Heart right ventricle (tissue), 16 donors: ENCODE measurements at regions not wholly inside any gene's neighbourhood (a gene's known extent, or its start where the extent isn't known, plus 50 kb on each side); places are given as distances from the start of the nearest gene placed in this dataset.

Source experiments
- ATAC-seq, 8 donors: fragments of 200-7000 bp; cut with Tn5 transposase; one replicate each; pipeline ENCODE4 v1.9.1; 2020; ENCODE audit warnings: mild to moderate bottlenecking in 8 of 8, moderate library complexity in 8 of 8, moderate number of reproducible peaks in 1 of 8
- DNase-seq, 2 donors: peaks; one replicate each; pipeline ENCODE4 v3.0.0-alpha.2; 2020
- H3K27ac ChIP-seq, 10 donors: fragments of 200-600 bp; sonication (generic) in 2 of 10; one replicate each; pipeline versions ENCODE4 v1.5.0 to v1.8.0; 2020 to 2022; ENCODE audit warnings: mild to moderate bottlenecking in 3 of 10
- H3K27me3 ChIP-seq, 7 donors: fragments of 200-600 bp; one replicate each; pipeline ENCODE4 v1.8.0; 2021 to 2022; ENCODE audit warnings: mild to moderate bottlenecking in 2 of 7
- H3K36me3 ChIP-seq, 9 donors: fragments of 200-600 bp; sonication (generic) in 1 of 9; one replicate each; pipeline versions ENCODE4 v1.5.0 to v1.8.0; 2020 to 2022; ENCODE audit warnings: mild to moderate bottlenecking in 2 of 9
- H3K4me1 ChIP-seq, 9 donors: fragments of 200-600 bp; sonication (generic) in 1 of 9; one replicate each; pipeline versions ENCODE4 v1.5.0 to v1.8.0; 2020 to 2022; ENCODE audit warnings: mild to moderate bottlenecking in 4 of 9
- H3K4me3 ChIP-seq, 10 donors: fragments of 200-600 bp; sonication (generic) in 2 of 10; one replicate each; pipeline versions ENCODE4 v1.5.0 to v1.8.0; 2020 to 2022; ENCODE audit warnings: mild to moderate bottlenecking in 7 of 10, moderate library complexity in 2 of 10
- H3K9me3 ChIP-seq, 11 donors: fragments of 200-600 bp in 10 of 11; sonication (generic) in 2 of 11; one replicate each; pipeline versions ENCODE4 v1.5.0 to v1.8.0; 2013 to 2022; ENCODE audit warnings: mild to moderate bottlenecking in 2 of 11, control low read depth in 1 of 11, moderate library complexity in 1 of 11
- CTCF ChIP-seq, 9 donors: fragments of 200-600 bp; sonication (generic) in 2 of 9; IDR thresholded peaks; one replicate each; pipeline versions ENCODE4 v1.5.0 to v1.8.0; 2021 to 2022; ENCODE audit warnings: antibody characterized with exemption in 9 of 9, mild to moderate bottlenecking in 5 of 9, moderate library complexity in 1 of 9
- WGBS, 2 donors: extraction: QIAGEN DNeasy Blood & Tissue Kit; methylation state at CpG; one replicate each; pipeline ENCODE4 v1.1.7; 2013; ENCODE audit warnings: inconsistent platforms in 1 of 2; 5-methylcytosine and 5-hydroxymethylcytosine counted together
- intact Hi-C, 10 donors: fragments of 100-400 bp; cut with DNase I; formaldehyde crosslinking; loops; one replicate each; pipeline versions ENCODE4 v1.11.1 to v1.14.2; 2022
- donor health status: Arrhythmogenic right ventricular cardiomyopathy.
- donor health status: ischemic (EF 13 %, LVEDD 7.1; RV severe dilation, severe dysfunction).
- donor health status: healthy with polysubstance abuse.
- donor health status: DM: no; HTN: yes; CAD: no.
- donor health status: DM: no; HTN: no; CAD: no.
- donor health status: ischemic (EF 25% LVEDD 6.9; RV normal size, moderate dysfunction).
- donor health status: ischemic (EF 25% LVEDD 5.7; RV mildly dilated, moderate dysfunction).
- donor health status: healthy.
- donor health status: DM: yes; HTN: yes; CAD: no.
- donor health status: Ischemic cardiomyopathy.
- donor health status: ischemic (EF 35%, LVEDD 5.7; RV mildly dilated, moderate dysfunction).
- donor health status: nonischemic (EF 11% LVEDD 7.7; RV severe dilation, severe dysfunction).
- donor health status: DM: yes; HTN: yes; CAD: no.
- donor health status: PGD.
- donor health status: ischemic (EF 29% LVEDD 5.4; RV normal size, mild dysfunction).
- donor health status: nonischemic (EF 23%, LVEDD 6.1; RV moderate dilation, normal function).

GRCh38 chr13:78085434-78086225 is 167.0 kb upstream of the EDNRB start:
- WGBS, 2 donors: 47 to 61% methylated on average over 8 of the region's 8 CpGs
- no peak for ATAC-seq
- peak overlapping the region in 1 of 10 donors; percentile 25 for H3K4me3 ChIP-seq

GRCh38 chr13:78084401-78084800 is 165.8 kb upstream of the EDNRB start:
- intact Hi-C loops: no loop called here
- TF ChIP-seq CTCF (IDR thresholded peaks at IDR 0.05): no peak
- ATAC-seq: no peak
- Histone ChIP-seq H3K27ac (no peak overlapping the region), H3K9me3 (peaks cover 0 to 31% (median 6%) of the 10 kb centered on the region in 11 donors), H3K36me3 (no peaks in the 10 kb centered on the region), H3K4me1 (peaks cover 0 to 3% (median 0%) of the 10 kb centered on the region in 9 donors), H3K4me3 (no peak overlapping the region), H3K27me3 (no peaks in the 10 kb centered on the region)
- DNase-seq: no peak
- 48 to 59% methylated on average over 1 of the region's 1 CpG for WGBS, 2 donors

More at GRCh38 chr13:78085434-78086225, 167.0 kb upstream of the EDNRB start:
- Histone ChIP-seq H3K27ac (peak overlapping the region in 1 of 10 donors; percentile 36), H3K4me1 (peaks cover 0 to 3% (median 0%) of the 10 kb centered on the region in 9 donors), H3K36me3 (no peaks in the 10 kb centered on the region), H3K27me3 (no peaks in the 10 kb centered on the region), H3K9me3 (peaks cover 0 to 26% (median 8%) of the 10 kb centered on the region in 11 donors)
- TF ChIP-seq CTCF (IDR thresholded peaks at IDR 0.05): no peak
- intact Hi-C loops: no loop called here
- DNase-seq: no peak

GRCh38 chr13:78078168-78078567 is 159.5 kb upstream of the EDNRB start:
- intact Hi-C loops: no loop called here
- Histone ChIP-seq H3K27me3 (no peaks in the 10 kb centered on the region), H3K36me3 (no peaks in the 10 kb centered on the region), H3K27ac (no peak overlapping the region), H3K4me3 (no peak overlapping the region), H3K9me3 (peaks cover 0 to 35% (median 6%) of the 10 kb centered on the region in 11 donors), H3K4me1 (no peaks in the 10 kb centered on the region)
- DNase-seq: no peak
- no peak for ATAC-seq
- WGBS, 2 donors: 76 to 78% methylated on average over 3 of the region's 3 CpGs
- TF ChIP-seq CTCF (IDR thresholded peaks at IDR 0.05): no peak

- H3K9me3 ChIP-seq: peaks cover 0 to 6% (median 0%) of the 10 kb centered on the region in 11 donors
- no peak overlapping the region for H3K4me3 ChIP-seq
- no peak overlapping the region for H3K27ac ChIP-seq
- intact Hi-C loops: no loop called here
- H3K27me3 ChIP-seq: no peaks in the 10 kb centered on the region
- DNase-seq (no peak), ATAC-seq (no peak)
- H3K36me3 ChIP-seq: no peaks in the 10 kb centered on the region
- H3K4me1 ChIP-seq: peaks cover 0 to 4% (median 0%) of the 10 kb centered on the region in 9 donors
- WGBS, 2 donors: 76 to 80% methylated on average over 1 of the region's 1 CpG
- TF ChIP-seq CTCF (IDR thresholded peaks at IDR 0.05): no peak
Measured at GRCh38 chr13:78067290-78067689, 148.7 kb upstream of the EDNRB start.
